DMS 273 treated with DMSO at 0.1 percent for 48 hours (cell line): ENCODE measurements at regions not wholly inside any gene's neighbourhood (a gene's known extent, or its start where the extent isn't known, plus 50 kb on each side); places are given as distances from the start of the nearest gene placed in this dataset.
"Not testable (repeated sequence)": the region's sequence is repeated elsewhere in the genome, so short reads cannot be mapped to it uniquely, and the experiment has no call there.

Source experiments
- DNase-seq: peaks from one replicate; lab custom pipeline; 2025; lab: John Stamatoyannopoulos, UW

- DNase-seq, result no peak
Measured at GRCh38 chr2:128414946-128415778, 96.5 kb upstream of the HS6ST1 start.

GRCh38 chr2:128415779-128416061, 97.1 kb upstream of the HS6ST1 start:
- no peak for DNase-seq

DNA sequence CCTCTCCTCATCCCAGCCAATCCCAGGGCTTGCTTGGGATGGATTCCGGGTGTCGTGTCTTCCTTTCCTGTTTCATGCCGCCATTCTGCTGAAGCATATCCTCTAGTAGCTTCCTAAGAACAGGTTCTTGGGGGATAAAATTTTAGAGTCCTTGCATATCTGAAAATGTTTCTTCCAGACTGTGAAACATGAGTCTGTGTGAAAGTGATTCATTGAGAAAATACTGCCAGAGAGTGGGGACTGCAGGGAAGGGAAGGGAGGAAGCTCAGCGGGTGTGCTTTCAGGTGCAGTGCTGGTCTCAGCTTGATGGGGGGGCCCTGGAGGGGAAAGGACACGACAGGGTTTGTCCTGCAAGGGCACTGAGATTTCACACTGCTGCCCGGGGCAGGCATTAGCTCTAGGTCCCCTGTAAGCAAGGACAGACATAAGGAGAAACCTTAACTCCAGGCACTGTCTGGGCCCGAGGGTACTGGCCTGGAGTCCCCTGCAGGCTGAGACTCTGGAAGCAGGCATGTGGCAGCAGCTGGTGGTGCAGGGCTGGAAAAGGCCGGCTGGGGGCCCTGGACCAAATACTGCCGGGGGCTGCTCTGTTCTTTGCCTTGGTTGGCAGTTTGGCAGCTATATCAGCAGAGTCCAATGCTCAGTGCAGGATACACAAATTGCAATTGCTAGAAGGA, 97.6 kb upstream of the HS6ST1 start:
- no peak for DNase-seq

- no peak for DNase-seq
Measured at GRCh38 chr2:128416806-128417205, 98.1 kb upstream of the HS6ST1 start.

DNA sequence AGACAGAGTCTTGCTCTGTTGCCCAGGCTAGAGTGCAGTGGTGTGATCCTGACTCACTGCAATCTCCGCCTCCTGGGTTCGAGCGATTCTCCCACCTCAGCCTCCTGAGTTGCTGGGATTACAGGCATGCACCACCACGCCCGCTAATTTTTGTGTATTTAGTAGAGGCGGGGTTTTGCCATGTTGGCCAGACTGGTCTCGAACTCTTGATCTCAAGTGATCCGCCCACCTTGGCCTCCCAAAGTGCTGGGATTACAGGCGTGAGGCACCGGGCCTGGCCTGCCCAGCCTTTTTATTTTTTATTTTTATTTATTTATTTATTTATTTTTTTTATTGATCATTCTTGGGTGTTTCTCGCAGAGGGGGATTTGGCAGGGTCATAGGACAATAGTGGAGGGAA, 98.6 kb upstream of the HS6ST1 start:
- DNase-seq, result not testable (repeated sequence)

- no peak for DNase-seq
Measured at GRCh38 chr2:128420131-128420530, 101.5 kb upstream of the HS6ST1 start.

GRCh38 chr2:128420776-128421175, 102.1 kb upstream of the HS6ST1 start:
- no peak for DNase-seq

DNA sequence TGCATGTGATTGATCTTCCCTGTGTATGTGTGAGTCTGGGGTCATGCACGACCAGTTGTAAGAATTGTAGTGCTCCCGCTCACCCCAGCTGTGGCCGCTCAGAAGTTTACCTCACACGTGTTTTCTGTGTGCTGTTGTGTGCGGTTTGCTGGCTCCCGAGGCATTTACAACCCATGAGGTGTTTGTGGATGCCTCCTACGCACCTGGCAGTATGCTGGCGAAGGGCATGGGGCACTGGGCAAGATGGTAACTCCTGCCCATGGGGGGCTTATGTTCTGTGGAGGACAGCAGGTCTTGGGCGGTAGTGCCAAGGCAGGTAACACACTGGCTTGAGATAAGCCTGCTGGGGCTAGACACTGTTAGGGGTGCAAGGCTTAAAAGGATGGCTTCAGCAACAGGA, 102.6 kb upstream of the HS6ST1 start:
- no peak for DNase-seq

DNA sequence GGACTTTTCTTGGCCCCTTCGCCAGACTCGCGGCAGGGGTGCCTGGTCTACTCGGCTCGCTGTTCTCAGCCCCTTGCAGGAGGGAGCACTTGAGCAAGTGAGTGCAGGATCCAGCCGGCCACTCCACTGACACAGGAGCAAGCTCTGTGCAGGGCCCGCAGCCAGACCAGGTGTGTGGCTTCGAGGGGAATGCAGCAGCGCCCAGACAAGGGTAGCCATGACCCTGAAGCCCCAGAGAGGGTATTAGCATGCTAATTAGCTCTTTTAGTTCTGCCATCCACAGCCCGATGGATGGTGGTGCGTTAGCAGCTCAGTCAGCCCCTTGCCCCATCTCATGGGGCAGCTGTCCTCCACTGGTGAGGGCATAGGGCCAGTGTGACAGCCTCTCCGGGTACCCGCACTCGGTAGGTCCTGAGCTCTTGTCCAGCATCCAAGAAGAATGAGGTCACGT, 103.2 kb upstream of the HS6ST1 start:
- no peak for DNase-seq

DNA sequence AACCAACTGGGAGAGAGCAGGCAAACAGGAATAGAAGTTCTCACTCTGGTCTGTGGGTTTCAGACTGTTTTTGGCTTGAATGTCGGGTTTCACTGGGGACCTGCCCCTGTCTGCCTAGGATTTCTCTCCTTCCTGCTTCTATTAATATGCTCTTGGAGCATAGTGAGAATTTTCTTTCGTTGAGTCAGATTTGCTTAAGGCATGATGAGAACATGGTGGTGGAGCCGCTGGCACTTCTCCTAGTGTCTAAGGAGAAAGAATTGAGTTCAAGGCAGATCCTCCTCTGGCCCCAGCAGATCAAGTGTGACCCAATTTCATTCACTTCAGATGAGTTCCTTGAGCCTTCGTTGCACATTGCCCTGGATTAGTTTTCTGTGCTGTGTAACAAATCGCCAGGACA, 103.9 kb upstream of the HS6ST1 start:
- no peak for DNase-seq

DNA sequence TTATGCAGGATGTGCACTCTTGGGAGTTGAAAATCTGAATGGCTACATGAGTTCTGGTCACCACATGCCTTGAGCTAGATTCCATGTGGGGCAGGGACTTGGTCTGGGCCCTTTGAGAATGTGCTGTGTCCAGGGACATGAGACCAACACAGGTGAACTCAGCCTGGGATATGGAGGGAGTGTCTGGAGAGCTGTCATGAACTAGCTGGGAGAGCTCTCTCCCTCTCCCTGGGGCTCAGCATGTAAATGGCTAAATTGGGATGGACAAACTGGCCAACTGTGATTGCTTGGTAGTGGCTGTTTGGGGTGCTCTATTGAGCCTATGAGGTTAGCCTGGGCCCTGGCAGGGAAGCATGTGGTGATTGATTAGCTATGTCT, 105.1 kb upstream of the HS6ST1 start:
- no peak for DNase-seq

GRCh38 chr2:128424406-128425171, 105.9 kb upstream of the HS6ST1 start:
- no peak for DNase-seq

- no peak for DNase-seq
Measured at GRCh38 chr2:128425216-128425615, 106.5 kb upstream of the HS6ST1 start.

DNA sequence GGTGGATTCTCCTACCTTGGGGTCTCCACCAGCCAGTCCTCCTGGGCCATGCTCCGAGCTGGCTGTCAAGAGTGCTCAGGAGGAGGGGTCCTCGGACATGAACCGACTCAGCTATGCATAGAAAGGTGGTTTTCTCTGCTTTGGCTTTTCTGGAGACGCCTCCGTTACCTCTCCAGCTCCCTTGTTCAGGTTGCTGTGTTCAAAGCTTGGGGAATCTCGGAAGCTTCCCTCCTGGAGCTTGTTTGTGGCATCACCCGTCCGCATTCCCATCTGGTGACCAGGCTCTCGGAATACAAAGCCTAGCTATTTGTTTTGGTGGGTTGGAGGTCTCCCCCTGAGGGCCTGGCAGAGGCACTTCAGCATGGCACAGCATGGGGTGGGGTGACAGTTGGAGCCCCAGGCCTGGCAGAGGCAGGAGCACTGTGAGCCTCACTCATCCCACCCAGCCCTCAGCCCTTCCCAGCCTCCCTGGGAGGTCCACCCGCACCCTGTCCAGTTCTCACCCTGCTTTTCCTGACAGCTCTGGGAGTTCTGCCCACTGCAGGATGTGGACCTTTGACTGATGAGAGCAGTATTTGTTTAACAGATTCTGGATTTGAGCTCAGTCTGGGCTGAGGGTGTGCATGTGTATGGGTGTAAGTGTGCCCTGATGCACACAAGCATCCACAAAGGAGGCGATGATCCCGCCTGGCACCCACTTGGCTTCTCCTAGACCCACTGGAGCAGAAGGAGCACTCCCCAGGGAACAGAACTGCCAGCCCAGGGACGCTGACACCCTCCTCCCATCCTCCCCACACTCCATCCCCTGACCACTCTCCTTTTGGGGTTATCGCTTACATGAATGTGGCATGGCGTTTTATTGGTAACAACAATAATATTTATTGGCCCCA, 107.3 kb upstream of the HS6ST1 start:
- no peak for DNase-seq

- no peak for DNase-seq
Measured at GRCh38 chr2:128427413-128427755, 108.7 kb upstream of the HS6ST1 start.

DNA sequence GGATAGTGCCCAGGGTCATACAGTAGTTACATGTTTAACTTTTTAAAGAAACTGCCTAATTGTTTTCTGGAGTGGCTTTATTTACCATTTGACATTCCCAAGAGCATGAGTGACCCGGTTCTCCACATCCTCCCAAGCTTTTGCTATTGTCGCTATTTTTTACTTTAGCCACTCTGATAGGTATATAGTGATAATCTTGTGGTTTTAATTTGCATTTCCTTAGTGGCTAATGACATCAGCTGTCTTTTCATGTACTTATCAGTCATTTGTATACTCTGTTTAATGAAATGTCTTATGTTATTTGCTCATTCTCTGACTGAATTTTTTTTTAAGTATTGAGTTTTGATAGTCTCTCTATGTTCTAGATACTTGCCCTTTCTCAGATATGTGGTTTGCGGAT, 109.7 kb upstream of the HS6ST1 start:
- no peak for DNase-seq

DNA sequence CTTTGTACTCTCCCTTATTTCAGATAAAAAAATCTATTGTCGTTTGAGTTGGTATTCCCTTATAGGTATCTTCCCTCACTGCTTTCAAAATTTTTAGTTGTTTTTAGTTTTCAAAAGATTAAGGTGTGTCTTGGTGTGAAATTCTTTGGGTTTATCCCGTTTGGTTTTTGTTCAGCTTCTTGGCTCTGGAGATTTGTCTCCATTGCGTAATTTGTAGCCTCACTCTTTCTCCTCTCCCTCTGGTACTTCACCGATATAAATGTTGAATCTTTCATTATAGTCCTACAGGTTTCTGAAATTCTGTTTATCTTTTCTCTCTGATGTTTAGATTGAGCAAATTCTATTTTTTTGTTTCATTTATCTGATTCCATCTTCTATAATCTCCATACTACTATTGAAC, 113.8 kb upstream of the HS6ST1 start:
- DNase-seq, result no peak

GRCh38 chr2:128433911-128434550, 115.4 kb upstream of the HS6ST1 start:
- no peak for DNase-seq

GRCh38 chr2:128435576-128436478, 117.2 kb upstream of the HS6ST1 start:
- peak; percentile 62 for DNase-seq

DNA sequence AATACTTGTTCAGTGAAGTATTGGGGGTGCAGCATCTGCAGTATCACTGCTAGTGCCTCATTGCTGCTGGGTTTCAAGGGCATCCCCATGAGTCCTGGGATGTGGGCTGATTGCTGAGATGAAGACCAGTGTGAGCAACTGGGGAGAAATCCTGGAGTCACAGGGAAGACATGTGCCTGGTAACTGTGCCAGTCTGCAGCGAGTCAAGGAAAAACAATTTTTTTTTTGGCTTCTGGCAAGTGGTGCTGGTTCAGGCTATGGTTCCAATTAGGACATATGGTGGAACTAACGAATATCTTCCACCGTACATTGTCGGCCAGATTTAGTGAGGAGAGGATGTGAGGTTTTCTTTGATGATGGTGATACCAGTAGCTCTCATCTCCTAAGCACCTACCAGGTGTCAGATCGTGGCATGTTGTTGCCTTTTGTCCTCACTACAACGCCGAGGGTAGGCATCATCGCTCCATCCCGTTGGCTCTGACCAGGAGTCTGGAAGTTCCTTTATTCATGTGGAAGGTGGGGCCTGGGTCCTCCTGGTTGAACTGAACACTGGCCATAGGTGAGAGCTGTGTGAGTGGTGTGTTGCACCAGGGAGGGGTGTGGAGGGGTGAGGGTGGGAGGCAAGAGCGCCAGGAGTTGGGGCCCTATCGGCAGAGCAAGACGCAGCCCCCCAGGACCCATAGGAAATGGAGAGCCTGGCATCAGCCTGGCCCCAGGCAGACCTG, 118.0 kb upstream of the HS6ST1 start:
- DNase-seq, result no peak
